H9 (cell line): ENCODE measurements at regions not wholly inside any gene's neighbourhood (a gene's known extent, or its start where the extent isn't known, plus 50 kb on each side); places are given as distances from the start of the nearest gene placed in this dataset.

Source experiments
- DNase-seq: peaks from one replicate; pipeline ENCODE4 v3.0.0-alpha.2; 2017
- H2AFZ ChIP-seq: one replicate; pipeline ENCODE4 v1.6.1; 2013; ENCODE audit warnings: mild to moderate bottlenecking, low read length, control low read depth, moderate library complexity
- H2AK5ac ChIP-seq: 2 replicates; pipeline ENCODE4 v1.6.1; 2013; ENCODE audit warnings: low read length, control low read depth, mixed read lengths; ENCODE audit not compliant: insufficient read length
- H2BK120ac ChIP-seq: one replicate; pipeline ENCODE4 v1.6.1; 2013; ENCODE audit warnings: low read depth, mild to moderate bottlenecking, low read length, control low read depth, inconsistent platforms; ENCODE audit not compliant: poor library complexity, severe bottlenecking
- H2BK12ac ChIP-seq: 2 replicates; pipeline ENCODE4 v1.6.1; 2013; ENCODE audit warnings: low read length, control low read depth, mixed read lengths, low read depth; ENCODE audit not compliant: insufficient read length
- H2BK15ac ChIP-seq: 2 replicates; pipeline ENCODE4 v1.6.1; 2013; ENCODE audit warnings: low read depth, low read length, control low read depth
- H2BK20ac ChIP-seq: one replicate; pipeline ENCODE4 v1.6.1; 2013; ENCODE audit warnings: low read depth, mild to moderate bottlenecking, low read length, control low read depth, inconsistent platforms; ENCODE audit not compliant: poor library complexity, severe bottlenecking
- H2BK5ac ChIP-seq: 2 replicates; pipeline ENCODE4 v1.6.1; 2013; ENCODE audit warnings: low read length, control low read depth, mixed read lengths; ENCODE audit not compliant: insufficient read length
- H3K14ac ChIP-seq: 2 replicates; pipeline ENCODE4 v1.6.1; 2013; ENCODE audit warnings: low read length, control low read depth; ENCODE audit not compliant: insufficient read depth
- H3K18ac ChIP-seq: 2 replicates; pipeline ENCODE4 v1.6.1; 2013; ENCODE audit warnings: low read depth, mild to moderate bottlenecking, mixed read lengths, low read length, control low read depth; ENCODE audit not compliant: insufficient read length
- H3K23ac ChIP-seq: 2 replicates; pipeline ENCODE4 v1.6.1; 2013; ENCODE audit warnings: low read length, control low read depth, mixed read lengths, low read depth; ENCODE audit not compliant: insufficient read length
- H3K23me2 ChIP-seq: 2 replicates; pipeline ENCODE4 v1.6.1; 2013; ENCODE audit warnings: low read depth, mild to moderate bottlenecking, mixed read lengths, low read length, control low read depth; ENCODE audit not compliant: insufficient read length, poor library complexity, severe bottlenecking
- H3K27ac ChIP-seq: 2 replicates; pipeline ENCODE4 v1.5.1; 2013; ENCODE audit warnings: low read length, control low read depth, mixed read lengths, low read depth; ENCODE audit not compliant: insufficient read length
- H3K27me3 ChIP-seq: 2 replicates; pipeline ENCODE4 v1.6.1; 2013; ENCODE audit warnings: low read length, control low read depth, inconsistent platforms; ENCODE audit not compliant: insufficient read depth
- H3K4ac ChIP-seq: 2 replicates; pipeline ENCODE4 v1.6.1; 2013; ENCODE audit warnings: low read depth, mild to moderate bottlenecking, control low read depth, inconsistent platforms, low read length, moderate library complexity
- H3K4me1 ChIP-seq: 2 replicates; pipeline ENCODE4 v1.6.1; 2013; ENCODE audit warnings: low read length, control low read depth, inconsistent platforms; ENCODE audit not compliant: insufficient read depth
- H3K4me2 ChIP-seq: 2 replicates; pipeline ENCODE4 v1.6.1; 2013; ENCODE audit warnings: low read length, control low read depth, mixed read lengths; ENCODE audit not compliant: insufficient read length, insufficient read depth
- H3K56ac ChIP-seq: 2 replicates; pipeline ENCODE4 v1.6.1; 2013; ENCODE audit warnings: low read depth, mild to moderate bottlenecking, mixed read lengths, low read length, control low read depth; ENCODE audit not compliant: insufficient read length
- H3K79me1 ChIP-seq: 2 replicates; pipeline ENCODE4 v1.6.1; 2013; ENCODE audit warnings: low read depth, mild to moderate bottlenecking, moderate library complexity, low read length, control low read depth, inconsistent platforms; ENCODE audit not compliant: insufficient read depth, poor library complexity, severe bottlenecking
- H3K79me2 ChIP-seq: 2 replicates; pipeline ENCODE4 v1.6.1; 2013; ENCODE audit warnings: low read length, control low read depth, inconsistent platforms; ENCODE audit not compliant: insufficient read depth
- H3K9ac ChIP-seq: 2 replicates; pipeline ENCODE4 v1.6.1; 2013; ENCODE audit warnings: low read length, control low read depth, mixed read lengths; ENCODE audit not compliant: insufficient read length; ENCODE audit errors: extremely low read depth
- H3K9me3 ChIP-seq: one replicate; pipeline ENCODE4 v1.6.1; 2013; ENCODE audit warnings: low read depth, low read length, inconsistent platforms; ENCODE audit not compliant: control insufficient read depth
- H3T11ph ChIP-seq: one replicate; pipeline ENCODE4 v1.6.1; 2013; ENCODE audit warnings: mild to moderate bottlenecking, low read length, control low read depth, inconsistent platforms
- H4K20me1 ChIP-seq: one replicate; pipeline ENCODE4 v1.6.1; 2013; ENCODE audit not compliant: control insufficient read depth, insufficient read length, insufficient read depth
- H4K5ac ChIP-seq: 2 replicates; pipeline ENCODE4 v1.6.1; 2013; ENCODE audit warnings: low read depth, mild to moderate bottlenecking, mixed read lengths, low read length, control low read depth; ENCODE audit not compliant: insufficient read length
- H4K8ac ChIP-seq: replicated peaks from 2 replicates; pipeline ENCODE4 v1.6.1; 2013; ENCODE audit warnings: low read length, control low read depth, mixed read lengths, low read depth; ENCODE audit not compliant: insufficient read length
- H4K91ac ChIP-seq: 2 replicates; pipeline ENCODE4 v1.6.1; 2013; ENCODE audit warnings: low read depth, mild to moderate bottlenecking, moderate library complexity, mixed read lengths, low read length, control low read depth; ENCODE audit not compliant: insufficient read length
- H3K27ac Mint-ChIP-seq, 3 experiments: 2 replicates in 2 of 3; 3 replicates in 1 of 3; pipeline ENCODE4 v1.8.0; 2020 to 2021; ENCODE audit warnings: mixed read lengths in 3 of 3, mild to moderate bottlenecking in 1 of 3, moderate library complexity in 1 of 3
- H3K27me3 Mint-ChIP-seq: 2 replicates; pipeline ENCODE4 v1.8.0; 2021; ENCODE audit warnings: low read depth, mild to moderate bottlenecking, moderate library complexity, mixed read lengths
- H3K36me3 Mint-ChIP-seq, 3 experiments: 2 replicates in 2 of 3; 3 replicates in 1 of 3; pipeline ENCODE4 v1.8.0; 2020 to 2021; ENCODE audit warnings: low read depth in 3 of 3, mixed read lengths in 3 of 3; ENCODE audit not compliant: insufficient read depth in 1 of 3
- H3K4me1 Mint-ChIP-seq, 2 experiments: 2 replicates each; pipeline ENCODE4 v1.8.0; 2020; ENCODE audit warnings: mixed read lengths in 2 of 2
- H3K4me3 Mint-ChIP-seq, 2 experiments: 2 replicates in 1 of 2; 3 replicates in 1 of 2; pipeline ENCODE4 v1.8.0; 2020 to 2021; ENCODE audit warnings: mild to moderate bottlenecking in 2 of 2, mixed read lengths in 2 of 2, moderate library complexity in 1 of 2
- H3K9me3 Mint-ChIP-seq, 2 experiments: 2 replicates in 1 of 2; 3 replicates in 1 of 2; pipeline ENCODE4 v1.8.0; 2020; ENCODE audit warnings: mild to moderate bottlenecking in 2 of 2, mixed read lengths in 2 of 2, moderate library complexity in 1 of 2
- TF ChIP-seq, protein P1 (sequence below): fragments of 200-600 bp; sonication (generic); conservative IDR thresholded peaks from 3 replicates; pipeline ENCODE4 v1.8.0; 2021; ENCODE audit warnings: antibody characterized with exemption, mild to moderate bottlenecking

DNA sequence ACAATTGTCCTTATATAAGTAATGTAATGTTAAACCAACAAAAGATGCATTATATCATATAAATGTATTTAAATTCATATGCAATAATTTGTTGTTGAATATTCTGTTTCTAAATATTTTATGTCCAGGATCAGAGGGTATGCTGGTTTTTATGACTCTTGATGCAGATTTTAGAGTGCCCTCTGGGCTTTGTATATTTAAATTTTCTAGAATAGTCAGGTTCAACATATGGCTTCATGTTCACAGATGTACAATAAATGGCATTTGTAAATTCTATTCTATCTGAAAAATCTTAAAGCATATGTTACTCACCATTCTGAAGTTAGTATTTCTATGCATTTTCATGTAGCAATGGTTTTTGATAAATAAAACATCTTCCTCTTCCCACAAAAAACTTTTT, 1555.4 kb downstream of the PCDH18 start:
- Histone ChIP-seq H3K9ac (no peak overlapping the region), H2AK5ac (no peak overlapping the region), H3K14ac (no peak overlapping the region), H3K56ac (no peak overlapping the region), H3K23ac (no peak overlapping the region), H4K8ac (no peak overlapping the region), H2BK20ac (no peak overlapping the region), H3K27ac (no peak overlapping the region), H3K4me2 (no peak overlapping the region), H2BK12ac (no peak overlapping the region), H3K79me1 (no peaks in the 10 kb centered on the region), H2BK5ac (no peak overlapping the region), H3K4me1 (no peaks in the 10 kb centered on the region), H3K27me3 (no peaks in the 10 kb centered on the region), H3K4ac (no peak overlapping the region), H3K79me2 (no peaks in the 10 kb centered on the region), H3T11ph (no peak overlapping the region), H3K23me2 (no peaks in the 10 kb centered on the region), H4K20me1 (no peaks in the 10 kb centered on the region), H4K5ac (no peak overlapping the region), H2AFZ (no peak overlapping the region), H4K91ac (no peak overlapping the region), H3K18ac (no peak overlapping the region), H3K9me3 (no peaks in the 10 kb centered on the region), H2BK120ac (no peak overlapping the region), H2BK15ac (no peak overlapping the region)
- no peak overlapping the region for H3K27ac Mint-ChIP-seq
- no peaks in the 10 kb centered on the region for H3K4me1 Mint-ChIP-seq
- no peaks in the 10 kb centered on the region for H3K36me3 Mint-ChIP-seq
- no peaks in the 10 kb centered on the region for H3K27me3 Mint-ChIP-seq
- DNase-seq = no peak
- H3K9me3 Mint-ChIP-seq = no peaks in the 10 kb centered on the region
- TF ChIP-seq, protein P1, sequence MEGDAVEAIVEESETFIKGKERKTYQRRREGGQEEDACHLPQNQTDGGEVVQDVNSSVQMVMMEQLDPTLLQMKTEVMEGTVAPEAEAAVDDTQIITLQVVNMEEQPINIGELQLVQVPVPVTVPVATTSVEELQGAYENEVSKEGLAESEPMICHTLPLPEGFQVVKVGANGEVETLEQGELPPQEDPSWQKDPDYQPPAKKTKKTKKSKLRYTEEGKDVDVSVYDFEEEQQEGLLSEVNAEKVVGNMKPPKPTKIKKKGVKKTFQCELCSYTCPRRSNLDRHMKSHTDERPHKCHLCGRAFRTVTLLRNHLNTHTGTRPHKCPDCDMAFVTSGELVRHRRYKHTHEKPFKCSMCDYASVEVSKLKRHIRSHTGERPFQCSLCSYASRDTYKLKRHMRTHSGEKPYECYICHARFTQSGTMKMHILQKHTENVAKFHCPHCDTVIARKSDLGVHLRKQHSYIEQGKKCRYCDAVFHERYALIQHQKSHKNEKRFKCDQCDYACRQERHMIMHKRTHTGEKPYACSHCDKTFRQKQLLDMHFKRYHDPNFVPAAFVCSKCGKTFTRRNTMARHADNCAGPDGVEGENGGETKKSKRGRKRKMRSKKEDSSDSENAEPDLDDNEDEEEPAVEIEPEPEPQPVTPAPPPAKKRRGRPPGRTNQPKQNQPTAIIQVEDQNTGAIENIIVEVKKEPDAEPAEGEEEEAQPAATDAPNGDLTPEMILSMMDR = no peak
- no peak overlapping the region for H3K4me3 Mint-ChIP-seq
